ENCODE measurements at regions not wholly inside any gene's neighbourhood (a gene's known extent, or its start where the extent isn't known, plus 50 kb on each side); places are given as distances from the start of the nearest gene placed in this dataset.

DNA sequence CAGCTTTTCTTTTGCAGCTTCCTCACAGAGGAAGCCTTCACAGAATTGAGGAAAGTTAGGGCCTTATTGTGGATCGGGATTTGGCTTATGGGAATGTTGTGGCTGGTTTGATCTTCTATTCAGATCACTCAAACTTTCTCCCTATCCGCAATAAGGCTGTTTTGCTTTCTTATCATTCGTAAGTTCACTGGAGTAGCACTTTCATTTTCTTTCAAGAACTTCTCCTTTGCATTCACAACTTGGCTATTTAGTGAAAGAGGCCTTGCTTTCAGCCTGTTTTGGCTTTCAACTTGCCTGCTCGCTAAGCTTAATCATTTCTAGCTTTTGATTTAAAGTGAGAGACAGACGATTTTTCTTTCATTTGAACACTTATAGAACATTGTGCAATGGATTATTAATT is 181.9 kb upstream of the B3GALT2 start:
- no peak overlapping the region for H3K4me3 ChIP-seq (replicated peaks in 1 of 2; ENCODE audit: low read depth in 1 of 2, low read length in 2 of 2)
- no peak for ATAC-seq
- intact Hi-C loops (cut with micrococcal nuclease): no loop called here
- H2AFZ ChIP-seq (ENCODE audit: low read depth, low read length, poor library complexity, severe bottlenecking): no peak overlapping the region
- H4K20me1 ChIP-seq (ENCODE audit: insufficient read depth): no peaks in the 10 kb centered on the region
- no peak for TF ChIP-seq POLR2A (IDR thresholded peaks at IDR 0.05; ENCODE audit: borderline replicate concordance, extremely low read depth, insufficient read depth, insufficient read length)
- POLR2A ChIA-PET: no interaction called here
- H3K4me1 ChIP-seq (ENCODE audit: control insufficient read depth in 1 of 2, insufficient read depth in 2 of 2, low read length in 2 of 2): no peaks in the 10 kb centered on the region
- H3K79me2 ChIP-seq (ENCODE audit: insufficient read depth, low read length): no peaks in the 10 kb centered on the region
- no peaks in the 10 kb centered on the region for H3K9me3 ChIP-seq (ENCODE audit: control insufficient read depth in 1 of 2, insufficient read depth in 1 of 2, low read depth in 1 of 2, low read length in 2 of 2)
- no peak overlapping the region for H3K4me2 ChIP-seq (ENCODE audit: low read length)
- H3K9me2 ChIP-seq (ENCODE audit: insufficient read depth): no peaks in the 10 kb centered on the region
- RAD21 ChIA-PET (ENCODE audit: low non-redundant PET in 1 of 2, low total read pairs in 2 of 2, uncharacterized antibody in 2 of 2, unreplicated experiment in 2 of 2): no interaction called here
- no peak for DNase-seq (ENCODE audit: low read depth, low spot score)
- CTCF ChIA-PET: no interaction called here
- BruUV-seq (replicated peaks): no TSS peak
- H3K9ac ChIP-seq (ENCODE audit: low read length): no peak overlapping the region
- no peaks in the 10 kb centered on the region for H3K36me3 ChIP-seq (ENCODE audit: control insufficient read depth in 1 of 2, insufficient read depth in 2 of 2, low read length in 2 of 2)
- H3K27me3 ChIP-seq (ENCODE audit: insufficient read depth, low read length): no peaks in the 10 kb centered on the region
- no peak overlapping the region for H3K27ac ChIP-seq (ENCODE audit: low read depth, low read length)

DNA sequence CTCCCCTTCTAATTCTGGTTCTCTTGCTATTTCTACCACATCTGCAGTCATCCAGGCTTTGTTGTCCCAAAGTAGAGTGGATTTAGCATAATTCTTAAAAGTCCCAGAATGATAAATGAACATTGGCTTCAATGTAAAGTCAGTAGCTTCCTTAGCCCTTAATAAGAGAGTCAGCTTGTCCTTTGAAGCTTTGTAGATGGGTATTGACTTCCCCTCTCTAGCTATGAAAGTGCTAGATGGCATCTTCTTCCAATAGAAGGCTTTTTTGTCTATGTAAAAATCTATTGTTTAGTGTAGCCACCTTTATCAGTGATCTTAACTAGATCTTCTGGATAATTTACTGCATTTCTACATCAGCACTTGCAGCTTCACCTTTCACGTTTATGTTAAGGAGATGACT is 181.4 kb upstream of the B3GALT2 start:
- Histone ChIP-seq H3K4me3 (replicated peaks in 1 of 2; ENCODE audit: low read depth in 1 of 2, low read length in 2 of 2) (no peak overlapping the region), H3K9me2 (ENCODE audit: insufficient read depth) (no peaks in the 10 kb centered on the region), H3K9me3 (ENCODE audit: control insufficient read depth in 1 of 2, insufficient read depth in 1 of 2, low read depth in 1 of 2, low read length in 2 of 2) (no peaks in the 10 kb centered on the region), H3K4me1 (ENCODE audit: control insufficient read depth in 1 of 2, insufficient read depth in 2 of 2, low read length in 2 of 2) (no peaks in the 10 kb centered on the region), H2AFZ (ENCODE audit: low read depth, low read length, poor library complexity, severe bottlenecking) (no peak overlapping the region), H3K27me3 (ENCODE audit: insufficient read depth, low read length) (no peaks in the 10 kb centered on the region), H3K79me2 (ENCODE audit: insufficient read depth, low read length) (no peaks in the 10 kb centered on the region), H3K27ac (ENCODE audit: low read depth, low read length) (no peak overlapping the region), H3K4me2 (ENCODE audit: low read length) (no peak overlapping the region), H3K36me3 (ENCODE audit: control insufficient read depth in 1 of 2, insufficient read depth in 2 of 2, low read length in 2 of 2) (no peaks in the 10 kb centered on the region), H4K20me1 (ENCODE audit: insufficient read depth) (no peaks in the 10 kb centered on the region), H3K9ac (ENCODE audit: low read length) (no peak overlapping the region)
- no TSS peak for BruUV-seq (replicated peaks)
- POLR2A ChIA-PET: no interaction called here
- TF ChIP-seq SIN3A (IDR thresholded peaks at IDR 0.05; ENCODE audit: low read depth): no peak
- no peak for TF ChIP-seq JUND (IDR thresholded peaks at IDR 0.05)
- no peak for TF ChIP-seq ZFX (IDR thresholded peaks at IDR 0.05)
- no peak for TF ChIP-seq EZH2 (IDR thresholded peaks at IDR 0.05)
- TF ChIP-seq RAD21 (IDR thresholded peaks at IDR 0.05; ENCODE audit: low read depth): no peak
- no peak for TF ChIP-seq POLR2AphosphoS5 (IDR thresholded peaks at IDR 0.05; ENCODE audit: low read depth, low read length)
- TF ChIP-seq EGR1 (IDR thresholded peaks at IDR 0.05; ENCODE audit: low read depth): no peak
- TF ChIP-seq YY1 (IDR thresholded peaks at IDR 0.05; ENCODE audit: extremely low read depth, insufficient replicate concordance, low read depth, low read length): no peak
- TF ChIP-seq POLR2A (IDR thresholded peaks at IDR 0.05; ENCODE audit: borderline replicate concordance, extremely low read depth, insufficient read depth, insufficient read length): no peak
- no peak for TF ChIP-seq ZNF274 (IDR thresholded peaks at IDR 0.05; ENCODE audit: low read depth, low read length)
- TF ChIP-seq, protein P1, sequence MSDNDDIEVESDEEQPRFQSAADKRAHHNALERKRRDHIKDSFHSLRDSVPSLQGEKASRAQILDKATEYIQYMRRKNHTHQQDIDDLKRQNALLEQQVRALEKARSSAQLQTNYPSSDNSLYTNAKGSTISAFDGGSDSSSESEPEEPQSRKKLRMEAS (IDR thresholded peaks at IDR 0.05): no peak
- TF ChIP-seq EZH2phosphoT487 (IDR thresholded peaks at IDR 0.05; ENCODE audit: borderline replicate concordance): no peak
- TF ChIP-seq SP1 (IDR thresholded peaks at IDR 0.05; ENCODE audit: low read depth): no peak
- TF ChIP-seq CEBPB (IDR thresholded peaks at IDR 0.05; ENCODE audit: low read depth): no peak
- TF ChIP-seq, protein P2, sequence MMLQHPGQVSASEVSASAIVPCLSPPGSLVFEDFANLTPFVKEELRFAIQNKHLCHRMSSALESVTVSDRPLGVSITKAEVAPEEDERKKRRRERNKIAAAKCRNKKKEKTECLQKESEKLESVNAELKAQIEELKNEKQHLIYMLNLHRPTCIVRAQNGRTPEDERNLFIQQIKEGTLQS (IDR thresholded peaks at IDR 0.05): no peak
- intact Hi-C loops (cut with micrococcal nuclease): no loop called here
- CTCF ChIA-PET: no interaction called here
- DNase-seq (ENCODE audit: low read depth, low spot score) (no peak), ATAC-seq (no peak)
- RAD21 ChIA-PET (ENCODE audit: low non-redundant PET in 1 of 2, low total read pairs in 2 of 2, uncharacterized antibody in 2 of 2, unreplicated experiment in 2 of 2): no interaction called here

All from HCT116 (cell line).